Thoracic aorta (tissue), 2 donors: ENCODE measurements at regions not wholly inside any gene's neighbourhood (a gene's known extent, or its start where the extent isn't known, plus 50 kb on each side); places are given as distances from the start of the nearest gene placed in this dataset.

Experiments
- ATAC-seq: fragments of 150-250 bp; one replicate; pipeline ENCODE4 v1.8.0; 2017; ENCODE audit warnings: low read depth; ENCODE audit not compliant: insufficient number of reproducible peaks, low FRiP score
- DNase-seq: peaks from one replicate; pipeline ENCODE4 v3.0.0-alpha.2; 2020; ENCODE audit warnings: low spot score
- H3K27ac ChIP-seq, 2 donors: fragments of 200-600 bp; sonication (generic); 1 replicate in 1 of 2; 2 replicates in 1 of 2; pipeline ENCODE4 v1.5.1; 2016; ENCODE audit warnings: mild to moderate bottlenecking in 2 of 2, moderate library complexity in 2 of 2
- H3K27me3 ChIP-seq: fragments of 200-600 bp; sonication (generic); replicated peaks from 2 replicates; pipeline ENCODE4 v1.6.0; 2016; ENCODE audit warnings: mild to moderate bottlenecking; ENCODE audit not compliant: insufficient read depth
- H3K36me3 ChIP-seq: fragments of 200-600 bp; sonication (generic); one replicate; pipeline ENCODE4 v1.5.1; 2016
- H3K4me1 ChIP-seq, 2 donors: fragments of 200-600 bp; sonication (generic); 1 replicate in 1 of 2; 2 replicates in 1 of 2; pipeline versions ENCODE4 v1.5.1 to v1.6.0; 2016; ENCODE audit warnings: low read depth in 2 of 2, mild to moderate bottlenecking in 1 of 2; ENCODE audit not compliant: control insufficient read depth in 1 of 2
- H3K4me3 ChIP-seq: fragments of 200-600 bp; sonication (generic); 2 replicates; pipeline ENCODE4 v1.5.1; 2016; ENCODE audit warnings: mild to moderate bottlenecking
- H3K9me3 ChIP-seq: fragments of 200-600 bp; sonication (generic); 2 replicates; pipeline ENCODE4 v1.5.1; 2016
- TF ChIP-seq, protein P1 (sequence below): fragments of 200-600 bp; sonication (generic); IDR thresholded peaks from one replicate; pipeline ENCODE4 v1.5.1; 2019; ENCODE audit warnings: antibody characterized with exemption

DNA sequence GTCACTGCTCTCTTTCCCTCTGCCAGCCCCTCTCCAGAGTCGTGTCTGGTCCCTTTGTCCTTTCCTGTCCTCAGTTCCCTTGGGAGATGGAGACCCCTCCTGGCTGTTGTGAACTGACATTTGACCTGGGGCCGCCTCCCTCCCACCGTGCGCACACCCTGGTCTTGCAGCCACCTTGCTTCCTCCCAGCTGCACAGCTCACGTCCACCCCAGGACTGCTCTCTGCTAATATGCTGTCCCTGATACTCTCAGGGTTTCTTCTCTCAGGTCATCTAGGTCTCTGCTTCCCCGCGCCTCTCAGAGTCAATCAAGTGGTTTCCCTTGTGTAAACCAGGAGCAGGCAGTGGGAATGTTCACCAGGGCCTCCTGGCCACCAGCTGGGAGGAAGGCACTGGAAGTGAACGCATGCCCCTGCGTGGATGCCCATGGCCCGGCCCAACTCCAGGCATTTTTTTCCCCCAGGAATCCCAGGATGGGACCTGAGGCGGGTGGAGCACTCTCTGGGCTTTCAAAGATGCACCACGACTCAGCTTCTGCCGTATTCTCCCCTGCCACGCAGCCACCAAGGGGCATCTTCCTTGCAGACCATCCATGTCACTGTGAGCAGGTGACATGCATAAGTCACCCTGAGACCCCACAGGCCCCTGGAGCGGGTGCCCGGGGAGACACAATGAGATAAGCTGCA is 142.4 kb downstream of the OLFM1 start:
- no peaks in the 10 kb centered on the region for H3K4me1 ChIP-seq
- H3K36me3 ChIP-seq, result no peaks in the 10 kb centered on the region
- H3K27ac ChIP-seq, result no peak overlapping the region
- DNase-seq, result no peak
- no peaks in the 10 kb centered on the region for H3K27me3 ChIP-seq
- TF ChIP-seq, protein P1, sequence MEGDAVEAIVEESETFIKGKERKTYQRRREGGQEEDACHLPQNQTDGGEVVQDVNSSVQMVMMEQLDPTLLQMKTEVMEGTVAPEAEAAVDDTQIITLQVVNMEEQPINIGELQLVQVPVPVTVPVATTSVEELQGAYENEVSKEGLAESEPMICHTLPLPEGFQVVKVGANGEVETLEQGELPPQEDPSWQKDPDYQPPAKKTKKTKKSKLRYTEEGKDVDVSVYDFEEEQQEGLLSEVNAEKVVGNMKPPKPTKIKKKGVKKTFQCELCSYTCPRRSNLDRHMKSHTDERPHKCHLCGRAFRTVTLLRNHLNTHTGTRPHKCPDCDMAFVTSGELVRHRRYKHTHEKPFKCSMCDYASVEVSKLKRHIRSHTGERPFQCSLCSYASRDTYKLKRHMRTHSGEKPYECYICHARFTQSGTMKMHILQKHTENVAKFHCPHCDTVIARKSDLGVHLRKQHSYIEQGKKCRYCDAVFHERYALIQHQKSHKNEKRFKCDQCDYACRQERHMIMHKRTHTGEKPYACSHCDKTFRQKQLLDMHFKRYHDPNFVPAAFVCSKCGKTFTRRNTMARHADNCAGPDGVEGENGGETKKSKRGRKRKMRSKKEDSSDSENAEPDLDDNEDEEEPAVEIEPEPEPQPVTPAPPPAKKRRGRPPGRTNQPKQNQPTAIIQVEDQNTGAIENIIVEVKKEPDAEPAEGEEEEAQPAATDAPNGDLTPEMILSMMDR, result no peak
- ATAC-seq, result no peak
- H3K9me3 ChIP-seq, result no peaks in the 10 kb centered on the region
- H3K4me3 ChIP-seq, result no peak overlapping the region

DNA sequence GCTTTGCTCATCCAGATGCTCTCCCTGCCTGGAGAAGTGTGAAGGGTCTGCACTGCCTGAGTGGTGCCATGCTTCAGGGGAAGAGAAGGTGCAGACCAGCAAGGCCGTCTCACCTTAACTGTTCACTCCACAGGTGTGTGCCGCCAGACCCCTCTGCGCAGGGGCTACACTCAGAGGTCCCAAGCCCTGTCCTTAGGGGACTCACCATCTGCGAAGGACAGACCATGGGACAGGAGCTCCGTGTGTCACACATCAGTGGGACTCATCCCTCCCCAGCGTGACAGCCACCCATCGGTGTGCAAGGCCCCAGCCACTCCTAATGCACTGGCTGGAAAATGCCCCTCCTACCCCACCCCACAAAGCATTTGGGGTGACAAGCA is 142.9 kb downstream of the OLFM1 start:
- H3K27me3 ChIP-seq, result no peaks in the 10 kb centered on the region
- H3K27ac ChIP-seq, result no peak overlapping the region
- DNase-seq, result no peak
- no peaks in the 10 kb centered on the region for H3K4me1 ChIP-seq
- TF ChIP-seq, protein P1, result no peak
- H3K36me3 ChIP-seq, result no peaks in the 10 kb centered on the region
- no peak for ATAC-seq
- no peak overlapping the region for H3K4me3 ChIP-seq
- no peaks in the 10 kb centered on the region for H3K9me3 ChIP-seq

DNA sequence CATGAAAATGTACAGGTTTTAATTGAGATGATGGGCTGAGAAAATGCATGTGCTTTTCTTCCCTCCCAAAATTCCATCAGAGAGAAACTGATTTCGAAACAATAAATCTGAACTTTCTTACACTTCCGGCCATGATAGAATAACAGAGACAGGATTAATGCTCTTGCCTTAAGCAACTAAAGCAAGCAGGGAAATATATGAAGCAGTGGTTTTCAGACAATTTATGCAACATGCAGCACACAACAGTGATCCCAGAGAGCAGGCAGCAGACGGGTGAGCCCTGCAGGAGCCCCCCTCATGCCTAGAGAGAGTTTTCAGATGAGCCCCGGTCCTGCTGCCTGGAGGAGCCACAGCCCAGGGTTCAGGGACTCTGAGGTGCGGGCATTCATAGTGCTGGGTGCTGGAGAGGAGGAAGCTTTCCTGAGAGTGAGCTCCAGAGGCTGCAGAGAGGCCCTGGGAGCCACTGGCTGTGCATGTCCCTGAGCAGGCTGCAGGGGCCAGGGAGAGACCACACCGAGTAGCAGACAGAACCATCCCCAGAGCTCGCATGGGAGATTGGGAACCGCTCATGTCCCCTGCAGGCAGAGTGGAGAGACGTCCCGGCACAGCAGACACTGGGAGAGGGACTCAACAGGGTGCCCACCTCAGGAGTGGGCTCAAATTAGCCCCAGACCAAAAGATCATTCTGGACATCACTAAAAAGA is 143.5 kb downstream of the OLFM1 start:
- no peaks in the 10 kb centered on the region for H3K27me3 ChIP-seq
- ATAC-seq (no peak), DNase-seq (no peak)
- H3K4me3 ChIP-seq, result no peak overlapping the region
- H3K27ac ChIP-seq, result no peak overlapping the region
- TF ChIP-seq, protein P1, result no peak
- H3K4me1 ChIP-seq, result no peaks in the 10 kb centered on the region
- H3K9me3 ChIP-seq, result no peaks in the 10 kb centered on the region
- no peaks in the 10 kb centered on the region for H3K36me3 ChIP-seq

DNA sequence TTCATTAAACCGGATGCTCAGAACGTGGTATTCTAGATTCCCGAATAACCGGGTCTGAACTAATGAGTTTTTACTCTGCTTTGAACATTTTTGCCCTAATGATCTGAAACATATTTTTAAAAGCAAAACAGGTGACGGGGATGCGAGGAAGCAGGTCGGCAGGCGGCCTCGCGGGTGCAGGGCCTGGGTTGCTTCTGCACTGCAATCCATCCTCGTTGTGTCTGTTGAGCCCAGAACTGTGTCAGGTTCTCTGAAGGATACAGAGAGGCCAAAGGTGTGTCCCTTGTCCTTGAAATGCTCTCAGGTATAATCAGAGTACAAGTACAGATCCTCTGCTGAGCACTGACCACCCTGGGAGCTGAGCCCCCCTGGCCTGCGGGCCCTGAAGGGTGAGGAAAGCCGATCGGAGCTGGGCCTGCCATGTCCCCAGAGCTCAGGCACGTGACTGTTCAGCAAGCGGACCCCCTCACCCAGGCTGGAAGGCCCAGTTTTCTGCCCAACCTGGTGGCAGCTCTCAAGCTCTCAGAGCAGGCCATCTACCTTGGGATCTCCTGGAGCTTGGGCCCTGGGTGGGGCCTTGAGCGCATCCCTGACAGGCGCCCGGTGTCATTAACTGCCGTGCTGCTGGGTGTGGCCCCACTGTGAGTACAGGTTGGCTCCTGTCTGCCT is 151.8 kb downstream of the OLFM1 start:
- Histone ChIP-seq H3K27ac (no peak overlapping the region), H3K9me3 (no peaks in the 10 kb centered on the region), H3K36me3 (no peaks in the 10 kb centered on the region), H3K4me1 (no peaks in the 10 kb centered on the region), H3K27me3 (no peaks in the 10 kb centered on the region), H3K4me3 (no peak overlapping the region)
- DNase-seq (no peak), ATAC-seq (no peak)
- TF ChIP-seq, protein P1, result no peak

DNA sequence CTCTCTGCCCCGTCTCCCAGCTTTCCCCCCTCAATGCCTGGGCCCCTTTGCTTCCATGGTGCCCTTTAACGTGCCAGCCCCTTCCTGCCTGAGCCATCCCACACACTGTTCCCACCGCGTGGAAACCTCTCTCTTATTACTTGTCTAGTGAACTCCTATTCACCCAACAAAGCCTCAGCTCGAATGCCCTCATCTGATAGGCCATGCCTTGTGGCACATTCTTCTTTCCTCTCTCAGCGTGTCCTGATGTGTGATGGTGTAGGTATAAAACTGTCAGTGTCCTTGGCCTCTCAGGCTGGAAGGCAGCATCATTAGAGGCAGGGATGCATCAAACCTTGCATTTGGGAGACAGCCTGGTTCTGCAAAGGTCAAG is 152.3 kb downstream of the OLFM1 start:
- Histone ChIP-seq H3K27me3 (no peaks in the 10 kb centered on the region), H3K36me3 (no peaks in the 10 kb centered on the region), H3K9me3 (no peaks in the 10 kb centered on the region), H3K4me3 (no peak overlapping the region), H3K4me1 (no peaks in the 10 kb centered on the region), H3K27ac (no peak overlapping the region)
- ATAC-seq, result no peak
- DNase-seq, result no peak
- TF ChIP-seq, protein P1, result no peak
